AG09309 (cell line): ENCODE measurements at regions not wholly inside any gene's neighbourhood (a gene's known extent, or its start where the extent isn't known, plus 50 kb on each side); places are given as distances from the start of the nearest gene placed in this dataset.
"Not testable (repeated sequence)": the region's sequence is repeated elsewhere in the genome, so short reads cannot be mapped to it uniquely, and the experiment has no call there.

Experiments
- DNase-seq: peaks from one replicate; pipeline ENCODE4 v3.0.0-alpha.2; 2010; ENCODE audit warnings: low read depth
- H3K4me3 ChIP-seq: 2 replicates; pipeline ENCODE4 v1.5.1; 2011; ENCODE audit warnings: mild to moderate bottlenecking, low read depth, low read length, moderate library complexity; ENCODE audit not compliant: control insufficient read depth
- TF ChIP-seq, protein P1 (sequence below): IDR thresholded peaks from 2 replicates; pipeline ENCODE4 v1.5.1; 2011; ENCODE audit warnings: mild to moderate bottlenecking, low read depth, low read length, inconsistent platforms; ENCODE audit not compliant: insufficient read depth, control insufficient read depth; ENCODE audit errors: missing control alignments

DNA sequence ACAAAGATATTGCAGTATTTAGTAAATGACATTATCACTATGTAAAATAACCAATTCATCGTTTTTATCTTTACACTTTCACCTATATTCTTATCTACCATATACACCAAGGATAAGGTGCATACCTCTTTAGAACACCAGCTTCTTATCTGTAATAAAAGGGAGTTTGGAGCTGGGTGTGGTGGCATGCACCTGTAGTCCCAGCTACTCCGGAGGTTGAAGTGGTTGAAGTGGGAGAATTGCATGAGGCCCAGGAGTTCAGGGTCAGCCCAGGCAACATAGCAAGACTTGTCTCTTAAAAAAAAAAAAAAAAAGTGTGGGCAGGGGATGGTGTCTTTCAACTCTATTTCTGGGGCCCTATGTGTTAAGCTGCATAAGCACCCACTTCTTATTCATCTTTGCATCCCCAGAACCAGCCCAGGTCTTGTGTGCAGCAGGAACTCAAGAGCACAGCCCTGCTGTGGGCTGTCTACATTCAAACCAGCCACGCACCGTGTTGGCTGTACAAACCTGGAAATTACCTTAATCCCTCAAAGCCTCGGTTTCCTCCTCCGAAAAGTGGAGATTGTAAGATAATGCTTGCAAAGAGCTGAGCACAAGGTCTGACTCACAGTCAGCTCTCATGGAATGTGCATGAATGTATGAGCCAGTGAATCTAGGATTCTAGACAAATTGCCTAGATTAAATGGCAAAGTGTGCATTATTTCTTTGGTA is 256.6 kb upstream of the FOXN3 start:
- TF ChIP-seq, protein P1, sequence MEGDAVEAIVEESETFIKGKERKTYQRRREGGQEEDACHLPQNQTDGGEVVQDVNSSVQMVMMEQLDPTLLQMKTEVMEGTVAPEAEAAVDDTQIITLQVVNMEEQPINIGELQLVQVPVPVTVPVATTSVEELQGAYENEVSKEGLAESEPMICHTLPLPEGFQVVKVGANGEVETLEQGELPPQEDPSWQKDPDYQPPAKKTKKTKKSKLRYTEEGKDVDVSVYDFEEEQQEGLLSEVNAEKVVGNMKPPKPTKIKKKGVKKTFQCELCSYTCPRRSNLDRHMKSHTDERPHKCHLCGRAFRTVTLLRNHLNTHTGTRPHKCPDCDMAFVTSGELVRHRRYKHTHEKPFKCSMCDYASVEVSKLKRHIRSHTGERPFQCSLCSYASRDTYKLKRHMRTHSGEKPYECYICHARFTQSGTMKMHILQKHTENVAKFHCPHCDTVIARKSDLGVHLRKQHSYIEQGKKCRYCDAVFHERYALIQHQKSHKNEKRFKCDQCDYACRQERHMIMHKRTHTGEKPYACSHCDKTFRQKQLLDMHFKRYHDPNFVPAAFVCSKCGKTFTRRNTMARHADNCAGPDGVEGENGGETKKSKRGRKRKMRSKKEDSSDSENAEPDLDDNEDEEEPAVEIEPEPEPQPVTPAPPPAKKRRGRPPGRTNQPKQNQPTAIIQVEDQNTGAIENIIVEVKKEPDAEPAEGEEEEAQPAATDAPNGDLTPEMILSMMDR, result no peak
- H3K4me3 ChIP-seq, result no peak overlapping the region
- peak; percentile 14 for DNase-seq

GRCh38 chr14:89672636-89673511 is 255.8 kb upstream of the FOXN3 start:
- no peak for DNase-seq
- no peak overlapping the region for H3K4me3 ChIP-seq
- TF ChIP-seq, protein P1, result no peak

GRCh38 chr14:89669193-89669592 is 252.2 kb upstream of the FOXN3 start:
- no peak for DNase-seq
- no peak overlapping the region for H3K4me3 ChIP-seq
- TF ChIP-seq, protein P1, result no peak

DNA sequence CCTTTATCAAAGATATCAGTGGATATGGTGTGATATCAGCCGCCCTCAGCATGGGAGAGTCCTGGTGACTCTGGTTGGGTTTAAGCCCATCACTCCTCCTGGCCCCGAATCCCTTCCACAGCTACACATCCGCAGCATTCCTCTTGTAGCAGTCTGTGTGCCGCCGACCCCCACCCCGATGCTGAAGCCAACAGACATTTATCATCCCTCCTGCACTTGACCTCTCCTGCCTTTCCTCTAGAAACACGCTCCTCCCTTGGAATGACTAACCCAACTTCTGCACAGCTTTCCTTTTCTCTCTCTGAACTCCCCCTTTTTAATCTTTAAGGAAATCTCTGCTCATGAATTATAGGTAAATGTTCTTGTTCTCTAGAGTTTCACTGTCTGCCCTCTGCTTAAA is 250.9 kb upstream of the FOXN3 start:
- no peak for DNase-seq
- H3K4me3 ChIP-seq, result no peak overlapping the region
- TF ChIP-seq, protein P1, result no peak

DNA sequence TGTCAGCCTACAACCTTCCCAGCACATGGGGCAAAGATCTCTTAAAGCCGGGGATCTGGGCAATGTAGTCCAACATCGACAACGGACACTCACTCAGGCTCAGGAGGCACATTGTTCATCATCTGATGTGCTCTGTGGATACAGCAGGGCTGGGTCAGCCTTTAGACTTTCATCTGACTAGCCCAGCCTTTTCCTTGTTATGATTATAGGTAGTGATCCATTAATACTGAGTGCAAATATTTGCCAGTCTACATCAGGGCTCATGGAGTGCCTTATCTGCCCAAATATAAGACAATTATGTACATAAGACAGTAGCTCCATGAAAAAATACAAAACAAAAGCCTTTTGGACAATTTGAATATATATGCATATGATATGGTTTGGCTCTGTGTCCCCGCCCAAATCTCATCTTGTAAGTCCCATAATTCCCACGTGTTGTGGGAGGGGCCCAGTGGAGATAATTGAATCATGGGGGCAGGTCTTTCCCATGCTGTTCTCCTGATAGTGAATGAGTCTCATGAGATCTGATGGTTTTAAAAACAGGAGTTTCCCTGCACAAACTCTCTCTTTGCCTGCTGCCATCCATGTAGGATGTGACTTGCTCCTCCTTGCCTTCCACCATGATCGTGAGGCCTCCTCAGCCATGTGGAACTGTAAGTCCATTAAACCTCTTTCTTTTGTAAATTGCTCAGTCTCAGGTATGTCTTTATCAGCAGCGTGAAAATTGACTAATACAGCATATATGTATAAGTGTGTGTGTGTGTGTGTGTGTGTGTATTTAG is 248.5 kb upstream of the FOXN3 start:
- DNase-seq, H3K4me3 ChIP-seq: not testable (repeated sequence)

- DNase-seq, result no peak
- no peak overlapping the region for H3K4me3 ChIP-seq
- TF ChIP-seq, protein P1, result no peak
These were observed 244.4 kb upstream of the FOXN3 start for GRCh38 chr14:89661392-89661791.

DNA sequence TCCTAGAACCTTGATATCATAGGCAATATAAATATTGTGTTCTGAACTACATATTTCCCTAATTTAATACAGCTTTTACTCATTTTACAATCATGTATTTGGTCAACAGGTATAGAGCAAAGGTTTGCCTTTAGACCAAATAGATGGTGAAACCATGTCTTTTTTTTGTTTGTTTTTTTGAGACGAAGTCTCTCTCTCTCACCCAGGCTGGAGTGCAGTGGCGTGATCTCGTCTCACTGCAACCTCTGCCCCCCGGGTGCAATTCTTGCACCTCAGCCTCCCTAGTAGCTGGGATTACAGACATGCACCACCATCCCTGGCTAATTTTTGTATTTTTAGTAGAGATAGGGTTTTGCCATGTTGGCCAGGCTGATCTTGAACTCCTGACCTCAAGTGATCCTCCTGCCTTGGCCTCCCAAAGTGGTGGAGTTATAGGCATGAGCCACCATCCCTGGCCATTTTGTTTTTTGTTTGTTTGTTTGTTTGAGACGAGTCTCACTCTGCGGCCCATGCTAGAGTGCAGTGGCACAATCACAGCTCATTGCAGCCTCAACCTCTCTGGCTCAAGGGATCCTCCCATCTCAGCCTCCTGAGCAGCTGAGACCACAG is 243.7 kb upstream of the FOXN3 start:
- DNase-seq, H3K4me3 ChIP-seq: not testable (repeated sequence)
